Neural progenitor cell (in vitro differentiated cells): ENCODE measurements at regions not wholly inside any gene's neighbourhood (a gene's known extent, or its start where the extent isn't known, plus 50 kb on each side); places are given as distances from the start of the nearest gene placed in this dataset.

Experiments used
- DNase-seq: peaks from one replicate; pipeline ENCODE4 v3.0.0-alpha.2; 2016; ENCODE audit warnings: low spot score
- H2AFZ ChIP-seq: fragments of 200-600 bp; sonication (generic); replicated peaks from 2 replicates; pipeline ENCODE4 v1.6.1; 2016; ENCODE audit warnings: antibody characterized with exemption
- H3F3A ChIP-seq: fragments of 200-600 bp; sonication (generic); 2 replicates; pipeline ENCODE4 v1.6.1; 2016; ENCODE audit warnings: antibody characterized with exemption, low read depth
- H3K27ac ChIP-seq: fragments of 200-600 bp; sonication (generic); 2 replicates; pipeline ENCODE4 v1.5.1; 2016; ENCODE audit warnings: mild to moderate bottlenecking
- H3K27me3 ChIP-seq: fragments of 200-600 bp; sonication (generic); 2 replicates; pipeline ENCODE4 v1.6.1; 2016; ENCODE audit warnings: mild to moderate bottlenecking, moderate library complexity
- H3K36me3 ChIP-seq: fragments of 200-600 bp; sonication (generic); 2 replicates; pipeline ENCODE4 v1.5.1; 2016
- H3K4me1 ChIP-seq: fragments of 200-600 bp; sonication (generic); 2 replicates; pipeline ENCODE4 v1.6.1; 2016; ENCODE audit warnings: mixed run types
- H3K4me2 ChIP-seq: fragments of 200-600 bp; sonication (generic); 2 replicates; pipeline ENCODE4 v1.6.1; 2016
- H3K4me3 ChIP-seq: fragments of 200-600 bp; sonication (generic); 2 replicates; pipeline ENCODE4 v1.5.1; 2016
- H3K79me2 ChIP-seq: fragments of 200-600 bp; sonication (generic); 2 replicates; pipeline ENCODE4 v1.6.1; 2016; ENCODE audit warnings: low read depth
- H3K9ac ChIP-seq: fragments of 200-600 bp; sonication (generic); 2 replicates; pipeline ENCODE4 v1.6.1; 2016
- H3K9me3 ChIP-seq: fragments of 200-600 bp; sonication (generic); 2 replicates; pipeline ENCODE4 v1.5.1; 2016; ENCODE audit warnings: low read depth
- H4K20me1 ChIP-seq: fragments of 200-600 bp; sonication (generic); 2 replicates; pipeline ENCODE4 v1.6.1; 2016; ENCODE audit warnings: low read depth
- H3K27ac Mint-ChIP-seq: 3 replicates; pipeline ENCODE4 v1.8.0; 2021; ENCODE audit warnings: mixed read lengths
- H3K27me3 Mint-ChIP-seq: 2 replicates; pipeline ENCODE4 v1.8.0; 2022; ENCODE audit warnings: low read depth, mild to moderate bottlenecking, inconsistent platforms, moderate library complexity, mixed read lengths; ENCODE audit not compliant: insufficient read depth
- H3K36me3 Mint-ChIP-seq: 3 replicates; pipeline ENCODE4 v1.8.0; 2021; ENCODE audit warnings: mixed read lengths
- H3K4me1 Mint-ChIP-seq: 3 replicates; pipeline ENCODE4 v1.8.0; 2021; ENCODE audit warnings: mixed read lengths
- H3K4me3 Mint-ChIP-seq: 3 replicates; pipeline ENCODE4 v1.8.0; 2021; ENCODE audit warnings: mild to moderate bottlenecking, moderate library complexity, mixed read lengths
- H3K9me3 Mint-ChIP-seq: 3 replicates; pipeline ENCODE4 v1.8.0; 2020; ENCODE audit warnings: mixed read lengths
- CTCF ChIP-seq: fragments of 200-600 bp; sonication (generic); IDR thresholded peaks from 2 replicates; pipeline ENCODE4 v1.5.1; 2017; ENCODE audit warnings: antibody characterized with exemption, mild to moderate bottlenecking
- EZH2 ChIP-seq: fragments of 200-600 bp; sonication (generic); IDR thresholded peaks from 2 replicates; pipeline ENCODE4 v1.6.1; 2017; ENCODE audit warnings: antibody characterized with exemption, mild to moderate bottlenecking, moderate library complexity
- EZH2phosphoT487 ChIP-seq: fragments of 200-600 bp; sonication (generic); IDR thresholded peaks from 2 replicates; pipeline ENCODE4 v1.6.1; 2017; ENCODE audit warnings: antibody characterized with exemption

GRCh38 chr18:2414235-2414634 is 157.1 kb downstream of the METTL4 start:
- no peaks in the 10 kb centered on the region for H3K27me3 Mint-ChIP-seq
- no peaks in the 10 kb centered on the region for H3K27me3 ChIP-seq
- no peaks in the 10 kb centered on the region for H3K79me2 ChIP-seq
- H3K4me3 ChIP-seq: no peak overlapping the region
- no peaks in the 10 kb centered on the region for H3K9me3 Mint-ChIP-seq
- H3K4me1 Mint-ChIP-seq: peaks cover 28% of the 10 kb centered on the region
- H3F3A ChIP-seq: no peaks in the 10 kb centered on the region
- no peaks in the 10 kb centered on the region for H3K9me3 ChIP-seq
- H3K4me1 ChIP-seq: no peaks in the 10 kb centered on the region
- H3K27ac ChIP-seq: no peak overlapping the region
- TF ChIP-seq EZH2 (no peak), EZH2phosphoT487 (no peak), CTCF (no peak)
- no peak overlapping the region for H3K9ac ChIP-seq
- no peak overlapping the region for H3K4me2 ChIP-seq
- H4K20me1 ChIP-seq: no peaks in the 10 kb centered on the region
- no peak overlapping the region for H3K27ac Mint-ChIP-seq
- no peaks in the 10 kb centered on the region for H3K36me3 Mint-ChIP-seq
- H2AFZ ChIP-seq: no peak overlapping the region
- H3K36me3 ChIP-seq: no peaks in the 10 kb centered on the region
- no peak for DNase-seq
- H3K4me3 Mint-ChIP-seq: no peak overlapping the region

GRCh38 chr18:2415656-2416055 is 155.6 kb downstream of the METTL4 start:
- no peaks in the 10 kb centered on the region for H3K4me1 ChIP-seq
- Mint-ChIP-seq H3K27ac (no peak overlapping the region), H3K4me3 (no peak overlapping the region), H3K36me3 (no peaks in the 10 kb centered on the region), H3K4me1 (peaks cover 23% of the 10 kb centered on the region), H3K9me3 (no peaks in the 10 kb centered on the region), H3K27me3 (peaks cover 5% of the 10 kb centered on the region)
- no peak overlapping the region for H3K4me3 ChIP-seq
- H3K36me3 ChIP-seq: no peaks in the 10 kb centered on the region
- no peaks in the 10 kb centered on the region for H3K9me3 ChIP-seq
- DNase-seq: no peak
- no peak overlapping the region for H2AFZ ChIP-seq
- H4K20me1 ChIP-seq: no peaks in the 10 kb centered on the region
- H3F3A ChIP-seq: no peaks in the 10 kb centered on the region
- no peak overlapping the region for H3K9ac ChIP-seq
- H3K79me2 ChIP-seq: no peaks in the 10 kb centered on the region
- no peak overlapping the region for H3K4me2 ChIP-seq
- TF ChIP-seq EZH2 (no peak), EZH2phosphoT487 (no peak), CTCF (no peak)
- H3K27ac ChIP-seq: no peak overlapping the region
- no peaks in the 10 kb centered on the region for H3K27me3 ChIP-seq

- no peak overlapping the region for H3K27ac Mint-ChIP-seq
- peaks cover 9% of the 10 kb centered on the region for H3K4me1 Mint-ChIP-seq
- H3K9ac ChIP-seq: no peak overlapping the region
- H3K79me2 ChIP-seq: no peaks in the 10 kb centered on the region
- H3K27me3 Mint-ChIP-seq: peaks cover 5% of the 10 kb centered on the region
- H4K20me1 ChIP-seq: no peaks in the 10 kb centered on the region
- DNase-seq: no peak
- H3K4me2 ChIP-seq: no peak overlapping the region
- no peaks in the 10 kb centered on the region for H3K4me1 ChIP-seq
- TF ChIP-seq CTCF: no peak
- no peak for TF ChIP-seq EZH2phosphoT487
- TF ChIP-seq EZH2: no peak
- H3K9me3 Mint-ChIP-seq: no peaks in the 10 kb centered on the region
- H3K27ac ChIP-seq: no peak overlapping the region
- H3K27me3 ChIP-seq: no peaks in the 10 kb centered on the region
- no peaks in the 10 kb centered on the region for H3K36me3 ChIP-seq
- H3K4me3 ChIP-seq: no peak overlapping the region
- H3K36me3 Mint-ChIP-seq: no peaks in the 10 kb centered on the region
- no peaks in the 10 kb centered on the region for H3K9me3 ChIP-seq
- H2AFZ ChIP-seq: no peak overlapping the region
- no peak overlapping the region for H3K4me3 Mint-ChIP-seq
- no peaks in the 10 kb centered on the region for H3F3A ChIP-seq
Measured at GRCh38 chr18:2417861-2418610, 153.3 kb downstream of the METTL4 start.
